Muscle of arm (tissue), 1 donor: ENCODE measurements at regions not wholly inside any gene's neighbourhood (a gene's known extent, or its start where the extent isn't known, plus 50 kb on each side); places are given as distances from the start of the nearest gene placed in this dataset.
A peak's percentile ranks its signal among the peaks of the same experiment; 100 is the strongest.

Source experiments
- DNase-seq: peaks from one replicate; pipeline ENCODE4 v3.0.0-alpha.2; 2013

DNA sequence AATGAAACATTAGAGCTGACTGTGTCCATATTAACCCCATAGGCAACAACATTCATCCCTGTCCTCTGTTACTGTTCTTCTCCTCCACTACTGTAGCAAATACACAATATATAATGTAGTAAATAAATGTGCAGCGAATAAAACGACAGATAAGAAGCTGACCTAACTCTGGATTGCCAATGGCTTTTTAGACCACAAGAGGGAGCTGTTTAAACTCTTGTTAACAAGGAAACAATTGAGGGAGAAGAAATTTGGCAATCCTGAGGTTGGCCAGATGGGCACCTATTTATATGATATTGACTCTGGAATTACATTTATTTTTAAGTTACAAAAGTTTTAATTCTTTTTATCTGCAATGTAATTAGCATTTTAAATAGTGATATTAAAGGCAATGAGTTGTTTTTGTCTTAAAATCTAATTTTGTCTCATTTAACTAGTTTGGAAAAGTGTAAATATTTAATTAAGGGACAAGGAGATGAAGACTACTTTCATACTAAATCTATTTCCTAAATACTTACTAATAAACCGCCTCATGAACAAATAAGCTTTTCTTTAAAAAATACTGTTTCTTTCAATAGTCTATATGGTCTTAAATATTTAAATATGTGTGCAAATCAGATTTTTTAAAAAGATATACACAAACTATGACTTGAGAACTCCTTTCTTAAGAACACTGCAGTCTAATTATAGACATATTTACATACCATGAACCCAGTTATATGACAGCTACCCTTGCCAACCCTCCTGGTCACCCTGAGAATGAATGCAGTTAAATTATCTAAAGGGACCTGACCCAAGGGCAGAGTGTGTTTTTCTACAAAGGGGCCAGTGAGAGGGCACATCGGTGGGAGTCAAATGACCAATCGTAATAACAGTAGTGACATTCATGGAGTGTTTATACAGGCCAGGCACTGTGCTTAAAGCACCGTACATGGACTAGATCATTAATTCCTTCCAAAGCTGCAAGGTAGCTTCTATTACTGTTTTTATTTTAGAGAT lies 52.9 kb upstream of the HPF1 start:
- DNase-seq, result peak; percentile 69

GRCh38 chr4:169807934-169808509 lies 50.3 kb upstream of the HPF1 start:
- no peak for DNase-seq
